ENCODE measurements at regions not wholly inside any gene's neighbourhood (a gene's known extent, or its start where the extent isn't known, plus 50 kb on each side); places are given as distances from the start of the nearest gene placed in this dataset.

DNA sequence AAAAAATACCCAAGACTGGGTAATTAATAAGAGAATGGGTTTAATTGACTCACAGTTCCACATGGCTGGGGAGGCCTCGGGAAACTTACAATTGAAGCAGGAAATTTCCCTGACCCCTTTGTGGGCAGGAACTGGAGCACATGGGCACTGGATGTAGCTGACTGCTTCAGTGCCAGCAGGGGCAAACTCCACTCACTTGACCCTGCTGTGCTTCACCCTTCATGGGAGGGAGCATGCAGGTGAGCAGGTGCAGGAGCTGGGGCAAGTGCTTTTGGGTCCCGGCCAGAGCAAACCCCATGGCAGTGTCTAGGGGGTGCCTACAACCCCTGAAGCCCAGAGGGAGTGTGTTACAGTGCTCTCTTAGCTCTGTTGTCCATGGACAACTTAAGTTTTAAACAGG is 132.6 kb downstream of the AKR1D1 start:
- WGBS (ENCODE audit: missing lambda C conversion rate) = 25% methylated on average over 2 of the region's 2 CpGs
- POLR2A ChIA-PET = no interaction called here
- no peak overlapping the region for H3K4me3 ChIP-seq
- ATAC-seq = no peak
- CTCF ChIA-PET = interaction anchor here (0.6 to 0.8 kb wide), 2 partner anchors 24 to 184 kb away, joined by 3 read pairs; no protein-coding TSS in a partner anchor
- no peak for DNase-seq (ENCODE audit: low read depth in 1 of 2, low spot score in 1 of 2)
- H3K27ac ChIP-seq = no peak overlapping the region
- H3K9me3 ChIP-seq = no peaks in the 10 kb centered on the region
- H3K4me2 ChIP-seq = no peak overlapping the region
- no peak for FAIRE-seq
- TF ChIP-seq ZNF302 (CRISPR knock-in tag; IDR thresholded peaks at IDR 0.05) = no peak
- TF ChIP-seq MYC (IDR thresholded peaks at IDR 0.05; ENCODE audit: borderline replicate concordance, low read length) = no peak
- TF ChIP-seq EHMT2 (IDR thresholded peaks at IDR 0.05; ENCODE audit: low read depth) = no peak
- no peak for TF ChIP-seq PHF8 (IDR thresholded peaks at IDR 0.05; ENCODE audit: borderline replicate concordance, low read depth)
- TF ChIP-seq, protein P1, sequence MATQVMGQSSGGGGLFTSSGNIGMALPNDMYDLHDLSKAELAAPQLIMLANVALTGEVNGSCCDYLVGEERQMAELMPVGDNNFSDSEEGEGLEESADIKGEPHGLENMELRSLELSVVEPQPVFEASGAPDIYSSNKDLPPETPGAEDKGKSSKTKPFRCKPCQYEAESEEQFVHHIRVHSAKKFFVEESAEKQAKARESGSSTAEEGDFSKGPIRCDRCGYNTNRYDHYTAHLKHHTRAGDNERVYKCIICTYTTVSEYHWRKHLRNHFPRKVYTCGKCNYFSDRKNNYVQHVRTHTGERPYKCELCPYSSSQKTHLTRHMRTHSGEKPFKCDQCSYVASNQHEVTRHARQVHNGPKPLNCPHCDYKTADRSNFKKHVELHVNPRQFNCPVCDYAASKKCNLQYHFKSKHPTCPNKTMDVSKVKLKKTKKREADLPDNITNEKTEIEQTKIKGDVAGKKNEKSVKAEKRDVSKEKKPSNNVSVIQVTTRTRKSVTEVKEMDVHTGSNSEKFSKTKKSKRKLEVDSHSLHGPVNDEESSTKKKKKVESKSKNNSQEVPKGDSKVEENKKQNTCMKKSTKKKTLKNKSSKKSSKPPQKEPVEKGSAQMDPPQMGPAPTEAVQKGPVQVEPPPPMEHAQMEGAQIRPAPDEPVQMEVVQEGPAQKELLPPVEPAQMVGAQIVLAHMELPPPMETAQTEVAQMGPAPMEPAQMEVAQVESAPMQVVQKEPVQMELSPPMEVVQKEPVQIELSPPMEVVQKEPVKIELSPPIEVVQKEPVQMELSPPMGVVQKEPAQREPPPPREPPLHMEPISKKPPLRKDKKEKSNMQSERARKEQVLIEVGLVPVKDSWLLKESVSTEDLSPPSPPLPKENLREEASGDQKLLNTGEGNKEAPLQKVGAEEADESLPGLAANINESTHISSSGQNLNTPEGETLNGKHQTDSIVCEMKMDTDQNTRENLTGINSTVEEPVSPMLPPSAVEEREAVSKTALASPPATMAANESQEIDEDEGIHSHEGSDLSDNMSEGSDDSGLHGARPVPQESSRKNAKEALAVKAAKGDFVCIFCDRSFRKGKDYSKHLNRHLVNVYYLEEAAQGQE (IDR thresholded peaks at IDR 0.05) = no peak
- TF ChIP-seq FOSB (CRISPR knock-in tag; IDR thresholded peaks at IDR 0.05) = no peak
- no peak for TF ChIP-seq CHD4 (IDR thresholded peaks at IDR 0.05; ENCODE audit: borderline replicate concordance)
- TF ChIP-seq JUNB (IDR thresholded peaks at IDR 0.05) = no peak
- TF ChIP-seq MAX (IDR thresholded peaks at IDR 0.05) = no peak
- no peak for TF ChIP-seq BHLHE40 (IDR thresholded peaks at IDR 0.05; ENCODE audit: low read depth, low read length)
- TF ChIP-seq, protein P2, sequence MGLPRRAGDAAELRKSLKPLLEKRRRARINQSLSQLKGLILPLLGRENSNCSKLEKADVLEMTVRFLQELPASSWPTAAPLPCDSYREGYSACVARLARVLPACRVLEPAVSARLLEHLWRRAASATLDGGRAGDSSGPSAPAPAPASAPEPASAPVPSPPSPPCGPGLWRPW (IDR thresholded peaks at IDR 0.05) = no peak
- no peak for TF ChIP-seq KDM5A (IDR thresholded peaks at IDR 0.05)
- no peak for TF ChIP-seq HOXA7 (CRISPR knock-in tag; IDR thresholded peaks at IDR 0.05)
- no peak for TF ChIP-seq ZSCAN20 (CRISPR knock-in tag; IDR thresholded peaks at IDR 0.05)
- TF ChIP-seq RCOR1 (IDR thresholded peaks at IDR 0.05; ENCODE audit: low read depth, low read length) = no peak
- no peak for TF ChIP-seq FOXS1 (CRISPR knock-in tag; IDR thresholded peaks at IDR 0.05)
- TF ChIP-seq ESRRA (IDR thresholded peaks at IDR 0.05; ENCODE audit: borderline replicate concordance, low read length) = no peak
- H3K4me1 ChIP-seq = no peaks in the 10 kb centered on the region

- DNase-seq (ENCODE audit: low read depth in 1 of 2, low spot score in 1 of 2) = no peak
- no peak for ATAC-seq
- H3K9me3 ChIP-seq = no peaks in the 10 kb centered on the region
- H3K4me1 ChIP-seq = no peaks in the 10 kb centered on the region
- H3K4me2 ChIP-seq = no peak overlapping the region
- WGBS (ENCODE audit: missing lambda C conversion rate) = 4% methylated on average over 2 of the region's 2 CpGs
- ChIA-PET POLR2A (no interaction called here), CTCF (interaction anchor here (1.7 kb wide), 1 partner anchor 12 kb away, joined by 3 read pairs; no protein-coding TSS in a partner anchor)
- FAIRE-seq = no peak
- TF ChIP-seq EHF (CRISPR knock-in tag; IDR thresholded peaks at IDR 0.05) (no peak), KDM5A (IDR thresholded peaks at IDR 0.05) (no peak), NFE2L2 (conservative IDR thresholded peaks at IDR 0.05; ENCODE audit: low read length) (no peak), EP300 (IDR thresholded peaks at IDR 0.05) (no peak), RFX5 (IDR thresholded peaks at IDR 0.05) (no peak), CTCF (IDR thresholded peaks at IDR 0.05) (no peak), MAX (IDR thresholded peaks at IDR 0.05) (no peak), GATA3 (IDR thresholded peaks at IDR 0.05; ENCODE audit: borderline replicate concordance) (no peak), ZSCAN20 (CRISPR knock-in tag; IDR thresholded peaks at IDR 0.05) (no peak), ZFP36 (IDR thresholded peaks at IDR 0.05; ENCODE audit: borderline replicate concordance, partially characterized antibody) (no peak)
- TF ChIP-seq, protein P2 (IDR thresholded peaks at IDR 0.05) = no peak
- TF ChIP-seq, protein P3, sequence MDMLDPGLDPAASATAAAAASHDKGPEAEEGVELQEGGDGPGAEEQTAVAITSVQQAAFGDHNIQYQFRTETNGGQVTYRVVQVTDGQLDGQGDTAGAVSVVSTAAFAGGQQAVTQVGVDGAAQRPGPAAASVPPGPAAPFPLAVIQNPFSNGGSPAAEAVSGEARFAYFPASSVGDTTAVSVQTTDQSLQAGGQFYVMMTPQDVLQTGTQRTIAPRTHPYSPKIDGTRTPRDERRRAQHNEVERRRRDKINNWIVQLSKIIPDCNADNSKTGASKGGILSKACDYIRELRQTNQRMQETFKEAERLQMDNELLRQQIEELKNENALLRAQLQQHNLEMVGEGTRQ (IDR thresholded peaks at IDR 0.05) = no peak
- H3K27ac ChIP-seq = no peak overlapping the region
- no peak overlapping the region for H3K4me3 ChIP-seq
These were observed 136.1 kb downstream of the AKR1D1 start for GRCh38 chr7:138212314-138212713.
